Panc1 (cell line): ENCODE measurements at regions not wholly inside any gene's neighbourhood (a gene's known extent, or its start where the extent isn't known, plus 50 kb on each side); places are given as distances from the start of the nearest gene placed in this dataset.

Experiments used
- ATAC-seq: fragments of 200-7000 bp; cut with Tn5 transposase; 2 replicates; pipeline ENCODE4 v1.9.1; 2020; ENCODE audit warnings: mild to moderate bottlenecking, moderate library complexity
- BruUV-seq: library from RNA; stranded (reverse); fragments of 400-500 nt; replicated peaks from 2 replicates; lab custom pipeline; 2021; lab: Mats Ljungman, UMichigan
- CTCF ChIA-PET: fragments of 300-600 bp; sonication (Branson Sonifier 250); formaldehyde crosslinking; loops from one replicate; lab custom pipeline; 2022; ENCODE audit warnings: antibody characterized with exemption; lab: Charles Lee
- POLR2A ChIA-PET: fragments of 300-600 bp; sonication (Branson Sonifier 250); formaldehyde crosslinking; loops from one replicate; lab custom pipeline; 2022; ENCODE audit warnings: antibody characterized with exemption; lab: Charles Lee
- DNase-seq: peaks from one replicate; pipeline ENCODE4 v3.0.0-alpha.2; 2010; ENCODE audit warnings: low read depth, low spot score
- H3K27ac ChIP-seq: 2 replicates; pipeline ENCODE4 v1.5.1; 2011; ENCODE audit warnings: mild to moderate bottlenecking, low read length, inconsistent platforms
- H3K27me3 ChIP-seq: fragments of 200-500 bp; sonication (Bioruptor generic); 2 replicates; pipeline ENCODE4 v1.6.0; 2014; ENCODE audit warnings: low read length, inconsistent platforms; ENCODE audit not compliant: control insufficient read depth, insufficient read depth
- H3K36me3 ChIP-seq: fragments of 200-500 bp; sonication (Bioruptor generic); 2 replicates; pipeline ENCODE4 v1.5.1; 2014; ENCODE audit warnings: inconsistent platforms, mild to moderate bottlenecking, low read length, moderate library complexity; ENCODE audit not compliant: control insufficient read depth, insufficient read depth
- H3K4me1 ChIP-seq: 2 replicates; pipeline ENCODE4 v1.5.1; 2011; ENCODE audit warnings: inconsistent platforms, mild to moderate bottlenecking, low read length, moderate library complexity; ENCODE audit not compliant: control insufficient read depth, insufficient read depth
- H3K4me3 ChIP-seq, 2 experiments: 2 replicates each; pipeline ENCODE4 v1.5.1; 2011 to 2012; ENCODE audit warnings: low read depth in 2 of 2, low read length in 2 of 2, mild to moderate bottlenecking in 2 of 2, inconsistent platforms in 1 of 2, moderate library complexity in 1 of 2
- H3K9me3 ChIP-seq: fragments of 200-500 bp; sonication (Bioruptor generic); 2 replicates; pipeline ENCODE4 v1.5.1; 2014; ENCODE audit warnings: low read depth, mild to moderate bottlenecking, inconsistent platforms, low read length, moderate library complexity; ENCODE audit not compliant: control insufficient read depth, insufficient read depth
- POLR2AphosphoS5 ChIP-seq: IDR thresholded peaks from 2 replicates; pipeline ENCODE4 v1.6.1; 2012; ENCODE audit warnings: mild to moderate bottlenecking, low read depth, low read length, moderate library complexity
- REST ChIP-seq, 2 experiments: IDR thresholded peaks; 2 replicates each; pipeline ENCODE4 v1.6.1; 2011 to 2012; ENCODE audit warnings: low read depth in 2 of 2, control low read depth in 1 of 2, low read length in 1 of 2, mild to moderate bottlenecking in 1 of 2, moderate library complexity in 1 of 2; ENCODE audit not compliant: insufficient read depth in 1 of 2
- SIN3A ChIP-seq: IDR thresholded peaks from 2 replicates; pipeline ENCODE4 v1.6.1; 2012; ENCODE audit warnings: low read depth, mild to moderate bottlenecking, low read length, moderate library complexity, borderline replicate concordance; ENCODE audit not compliant: insufficient read depth
- TCF7L2 ChIP-seq: IDR thresholded peaks from 2 replicates; pipeline ENCODE4 v1.6.1; 2011; ENCODE audit warnings: mild to moderate bottlenecking, low read depth, low read length, inconsistent platforms
- in situ Hi-C: cut with HindIII; loops from 2 replicates; pipeline ENCODE4 v1.10.0; 2016; ENCODE audit warnings: low sequenced_read_pairs, low pct_unique_long_range_greater_than_20kb
- intact Hi-C: fragments of 100-400 bp; cut with micrococcal nuclease; formaldehyde crosslinking; loops from one replicate; pipeline ENCODE4 v1.10.0; 2022; ENCODE audit not compliant: unreplicated experiment
- TF ChIP-seq, protein P1 (sequence below): fragments of 450-650 bp; IDR thresholded peaks from 2 replicates; pipeline ENCODE4 v1.5.1; 2017; ENCODE audit warnings: mild to moderate bottlenecking

GRCh38 chr5:105872569-105873270 lies 1798.0 kb downstream of the EFNA5 start:
- H3K4me1 ChIP-seq, result no peaks in the 10 kb centered on the region
- in situ Hi-C loops, result no loop called here
- no peaks in the 10 kb centered on the region for H3K9me3 ChIP-seq
- BruUV-seq, result no TSS peak
- TF ChIP-seq REST (IDR thresholded peaks at IDR 0.05; ENCODE audit: insufficient read depth in 1 of 2, low read depth in 2 of 2, low read length in 1 of 2), result no peak
- TF ChIP-seq SIN3A, result no peak
- TF ChIP-seq TCF7L2, result no peak
- TF ChIP-seq, protein P1, sequence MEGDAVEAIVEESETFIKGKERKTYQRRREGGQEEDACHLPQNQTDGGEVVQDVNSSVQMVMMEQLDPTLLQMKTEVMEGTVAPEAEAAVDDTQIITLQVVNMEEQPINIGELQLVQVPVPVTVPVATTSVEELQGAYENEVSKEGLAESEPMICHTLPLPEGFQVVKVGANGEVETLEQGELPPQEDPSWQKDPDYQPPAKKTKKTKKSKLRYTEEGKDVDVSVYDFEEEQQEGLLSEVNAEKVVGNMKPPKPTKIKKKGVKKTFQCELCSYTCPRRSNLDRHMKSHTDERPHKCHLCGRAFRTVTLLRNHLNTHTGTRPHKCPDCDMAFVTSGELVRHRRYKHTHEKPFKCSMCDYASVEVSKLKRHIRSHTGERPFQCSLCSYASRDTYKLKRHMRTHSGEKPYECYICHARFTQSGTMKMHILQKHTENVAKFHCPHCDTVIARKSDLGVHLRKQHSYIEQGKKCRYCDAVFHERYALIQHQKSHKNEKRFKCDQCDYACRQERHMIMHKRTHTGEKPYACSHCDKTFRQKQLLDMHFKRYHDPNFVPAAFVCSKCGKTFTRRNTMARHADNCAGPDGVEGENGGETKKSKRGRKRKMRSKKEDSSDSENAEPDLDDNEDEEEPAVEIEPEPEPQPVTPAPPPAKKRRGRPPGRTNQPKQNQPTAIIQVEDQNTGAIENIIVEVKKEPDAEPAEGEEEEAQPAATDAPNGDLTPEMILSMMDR, result no peak
- TF ChIP-seq POLR2AphosphoS5, result no peak
- H3K36me3 ChIP-seq, result no peaks in the 10 kb centered on the region
- H3K27ac ChIP-seq, result peak overlapping the region; percentile 3; the same call in 1 of the 2 replicates
- DNase-seq, result no peak
- no peaks in the 10 kb centered on the region for H3K27me3 ChIP-seq
- intact Hi-C loops, result no loop called here
- peak overlapping the region; percentile 12 to 39; a peak in 3 of 4 replicates for H3K4me3 ChIP-seq
- ChIA-PET POLR2A (no interaction called here), CTCF (no interaction called here)
- ATAC-seq, result no peak

DNA sequence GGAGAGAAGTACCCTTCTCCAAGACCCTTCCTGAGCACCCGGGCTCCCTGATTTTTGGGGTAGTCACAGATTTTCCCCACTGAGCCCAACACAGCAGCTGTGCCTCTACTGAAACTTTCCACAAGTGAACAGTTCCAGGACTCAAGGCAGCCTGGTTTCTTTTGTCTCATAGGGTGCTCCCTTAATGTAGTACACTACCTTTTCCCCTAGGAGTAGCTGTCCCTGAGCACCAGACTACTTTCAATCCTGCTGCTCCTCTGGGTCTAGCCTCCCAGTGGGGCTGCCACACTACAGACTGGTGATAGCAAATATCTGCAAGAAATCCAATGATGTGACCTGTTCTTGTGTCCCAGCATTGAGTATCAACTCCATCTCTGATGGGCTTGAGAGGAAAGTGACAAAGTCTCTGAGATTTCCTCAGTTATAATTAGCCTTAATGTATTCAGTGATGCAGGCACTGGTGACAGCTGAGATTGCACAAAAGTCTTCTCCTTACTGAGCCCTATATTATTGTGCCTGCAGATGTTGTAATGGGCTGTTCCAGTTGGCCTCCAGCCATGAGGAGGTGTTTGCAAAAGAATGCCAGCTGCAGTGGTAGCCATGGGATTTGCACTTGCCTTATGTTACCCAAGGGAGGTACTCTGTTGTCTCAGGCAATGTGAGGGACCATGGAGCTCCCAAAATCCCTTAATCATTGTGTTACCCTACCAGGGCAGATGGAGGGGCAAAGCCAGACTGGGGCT lies 1802.5 kb downstream of the EFNA5 start:
- BruUV-seq, result no TSS peak
- no peak overlapping the region for H3K4me3 ChIP-seq
- intact Hi-C loops, result no loop called here
- ATAC-seq (no peak), DNase-seq (no peak)
- H3K27me3 ChIP-seq, result no peaks in the 10 kb centered on the region
- no peaks in the 10 kb centered on the region for H3K4me1 ChIP-seq
- CTCF ChIA-PET, result no interaction called here
- H3K9me3 ChIP-seq, result no peaks in the 10 kb centered on the region
- H3K36me3 ChIP-seq, result no peaks in the 10 kb centered on the region
- POLR2A ChIA-PET, result no interaction called here
- in situ Hi-C loops, result no loop called here
- no peak overlapping the region for H3K27ac ChIP-seq
- TF ChIP-seq SIN3A (no peak), REST (IDR thresholded peaks at IDR 0.05; ENCODE audit: insufficient read depth in 1 of 2, low read depth in 2 of 2, low read length in 1 of 2) (no peak), POLR2AphosphoS5 (no peak), TCF7L2 (no peak)
- TF ChIP-seq, protein P1, result no peak
